Bronchial epithelial cell (primary cell): ENCODE measurements at regions not wholly inside any gene's neighbourhood (a gene's known extent, or its start where the extent isn't known, plus 50 kb on each side); places are given as distances from the start of the nearest gene placed in this dataset.
A peak's percentile ranks its signal among the peaks of the same experiment; 100 is the strongest.

Experiments used
- DNase-seq: peaks from one replicate; pipeline ENCODE4 v3.0.0-alpha.2; 2010; ENCODE audit warnings: low read depth
- FAIRE-seq: peaks from 2 replicates; lab custom pipeline; 2011; peaks lifted over from hg19 to GRCh38; lab: Jason Lieb, UNC
- H3K27me3 ChIP-seq: 2 replicates; pipeline ENCODE4 v1.5.1; 2011; ENCODE audit warnings: low read length; ENCODE audit not compliant: control insufficient read depth, insufficient read depth
- H3K36me3 ChIP-seq: 2 replicates; pipeline ENCODE4 v1.5.1; 2011; ENCODE audit warnings: low read length; ENCODE audit not compliant: control insufficient read depth, insufficient read depth
- H3K4me3 ChIP-seq: 2 replicates; pipeline ENCODE4 v1.5.1; 2011; ENCODE audit warnings: mild to moderate bottlenecking, low read depth, low read length, control low read depth
- TF ChIP-seq, protein P1 (sequence below): IDR thresholded peaks from 2 replicates; pipeline ENCODE4 v1.5.1; 2011; ENCODE audit warnings: mild to moderate bottlenecking, moderate library complexity, low read length, control low read depth, inconsistent platforms; ENCODE audit not compliant: insufficient read depth, severe bottlenecking

DNA sequence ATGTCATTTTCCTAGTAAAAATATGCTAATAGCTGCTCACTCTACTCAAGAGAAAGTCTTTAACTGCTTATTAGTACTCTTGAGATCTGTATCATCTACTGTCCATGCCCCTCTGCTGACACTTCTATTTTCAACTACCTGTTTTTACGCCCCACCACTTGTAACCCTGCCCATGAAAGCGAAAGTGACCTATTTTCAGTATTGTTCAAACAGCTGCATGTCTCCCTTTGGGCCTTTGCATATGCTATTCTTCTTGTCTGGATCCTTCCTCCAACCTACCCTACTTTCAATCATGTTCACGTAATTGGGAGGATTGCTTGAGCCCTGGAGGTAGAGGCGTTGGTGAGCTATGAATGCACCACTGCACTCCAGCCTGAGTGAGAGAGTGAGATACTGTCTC is 1481.3 kb downstream of the GATA3 start:
- Histone ChIP-seq H3K36me3 (no peaks in the 10 kb centered on the region), H3K4me3 (no peak overlapping the region), H3K27me3 (no peaks in the 10 kb centered on the region)
- FAIRE-seq = peak; percentile 28
- no peak for DNase-seq
- TF ChIP-seq, protein P1, sequence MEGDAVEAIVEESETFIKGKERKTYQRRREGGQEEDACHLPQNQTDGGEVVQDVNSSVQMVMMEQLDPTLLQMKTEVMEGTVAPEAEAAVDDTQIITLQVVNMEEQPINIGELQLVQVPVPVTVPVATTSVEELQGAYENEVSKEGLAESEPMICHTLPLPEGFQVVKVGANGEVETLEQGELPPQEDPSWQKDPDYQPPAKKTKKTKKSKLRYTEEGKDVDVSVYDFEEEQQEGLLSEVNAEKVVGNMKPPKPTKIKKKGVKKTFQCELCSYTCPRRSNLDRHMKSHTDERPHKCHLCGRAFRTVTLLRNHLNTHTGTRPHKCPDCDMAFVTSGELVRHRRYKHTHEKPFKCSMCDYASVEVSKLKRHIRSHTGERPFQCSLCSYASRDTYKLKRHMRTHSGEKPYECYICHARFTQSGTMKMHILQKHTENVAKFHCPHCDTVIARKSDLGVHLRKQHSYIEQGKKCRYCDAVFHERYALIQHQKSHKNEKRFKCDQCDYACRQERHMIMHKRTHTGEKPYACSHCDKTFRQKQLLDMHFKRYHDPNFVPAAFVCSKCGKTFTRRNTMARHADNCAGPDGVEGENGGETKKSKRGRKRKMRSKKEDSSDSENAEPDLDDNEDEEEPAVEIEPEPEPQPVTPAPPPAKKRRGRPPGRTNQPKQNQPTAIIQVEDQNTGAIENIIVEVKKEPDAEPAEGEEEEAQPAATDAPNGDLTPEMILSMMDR = no peak

- no peaks in the 10 kb centered on the region for H3K27me3 ChIP-seq
- FAIRE-seq (no peak), DNase-seq (peak; percentile 17)
- no peaks in the 10 kb centered on the region for H3K36me3 ChIP-seq
- no peak overlapping the region for H3K4me3 ChIP-seq
- TF ChIP-seq, protein P1 = no peak
Observed at GRCh38 chr10:9545073-9545472, 1472.6 kb upstream of the CELF2 start.

DNA sequence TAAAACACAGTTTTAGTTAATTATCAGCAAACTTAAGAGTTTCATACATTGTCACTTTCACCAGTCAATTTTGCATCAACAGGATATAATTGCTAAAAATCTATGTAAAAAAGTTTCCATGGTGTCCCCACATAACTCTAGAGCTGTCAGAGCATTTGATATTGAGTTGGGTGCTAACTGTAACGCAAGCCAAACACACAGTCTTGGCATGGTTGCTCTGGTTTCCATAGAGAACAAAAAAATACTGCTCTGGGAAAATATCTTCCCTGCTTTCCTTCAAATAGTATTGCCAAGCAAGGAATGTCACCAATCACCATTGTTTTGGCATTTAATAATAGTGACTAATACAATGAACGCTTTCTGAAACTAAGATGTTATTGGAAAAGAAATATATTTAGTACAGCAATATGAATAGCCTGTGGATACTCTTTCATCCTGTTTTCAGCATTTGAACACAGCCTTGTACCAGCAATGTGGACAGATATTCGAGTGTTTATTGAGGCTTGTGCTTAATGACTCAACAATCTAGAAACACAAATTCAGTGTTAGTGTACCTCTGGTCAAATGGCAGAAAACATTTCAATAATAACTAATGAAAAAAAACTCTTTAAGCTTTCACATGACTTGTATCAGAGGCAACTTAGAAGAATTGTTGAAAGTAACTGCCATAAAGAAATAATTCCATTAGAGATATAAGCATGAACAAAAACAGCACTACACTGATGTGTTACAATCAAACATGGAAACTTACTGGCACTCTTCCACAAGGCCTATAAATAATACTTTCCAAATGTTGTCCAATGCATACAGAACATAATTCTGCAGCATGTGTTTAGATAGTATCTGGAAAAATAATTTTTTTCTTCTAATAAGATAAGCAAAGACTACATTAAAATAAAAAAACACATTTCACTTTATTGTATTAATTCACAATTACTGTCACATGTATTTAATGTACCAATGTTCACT is 1469.5 kb upstream of the CELF2 start:
- no peaks in the 10 kb centered on the region for H3K36me3 ChIP-seq
- no peaks in the 10 kb centered on the region for H3K27me3 ChIP-seq
- no peak overlapping the region for H3K4me3 ChIP-seq
- no peak for DNase-seq
- TF ChIP-seq, protein P1 = no peak
- FAIRE-seq = no peak

DNA sequence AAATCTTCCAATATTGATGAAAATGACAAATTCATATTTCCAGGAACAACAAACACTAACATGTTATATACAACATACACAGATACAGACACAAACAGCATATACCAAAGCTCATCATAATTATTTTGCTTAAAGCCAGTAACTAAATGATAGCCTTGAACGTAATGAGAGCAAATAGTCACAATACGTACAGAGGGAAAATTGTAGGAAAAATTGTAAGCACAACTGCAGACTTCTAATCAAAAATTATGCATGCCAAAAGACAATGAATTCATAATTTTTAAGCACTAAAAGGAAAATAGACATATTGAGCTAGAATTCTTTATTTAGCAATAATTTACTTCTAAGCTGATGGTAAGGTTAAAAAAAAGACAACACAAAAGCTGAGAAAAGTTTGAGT is 1466.9 kb upstream of the CELF2 start:
- DNase-seq (no peak), FAIRE-seq (no peak)
- H3K4me3 ChIP-seq = no peak overlapping the region
- TF ChIP-seq, protein P1 = no peak
- no peaks in the 10 kb centered on the region for H3K27me3 ChIP-seq
- H3K36me3 ChIP-seq = no peaks in the 10 kb centered on the region

DNA sequence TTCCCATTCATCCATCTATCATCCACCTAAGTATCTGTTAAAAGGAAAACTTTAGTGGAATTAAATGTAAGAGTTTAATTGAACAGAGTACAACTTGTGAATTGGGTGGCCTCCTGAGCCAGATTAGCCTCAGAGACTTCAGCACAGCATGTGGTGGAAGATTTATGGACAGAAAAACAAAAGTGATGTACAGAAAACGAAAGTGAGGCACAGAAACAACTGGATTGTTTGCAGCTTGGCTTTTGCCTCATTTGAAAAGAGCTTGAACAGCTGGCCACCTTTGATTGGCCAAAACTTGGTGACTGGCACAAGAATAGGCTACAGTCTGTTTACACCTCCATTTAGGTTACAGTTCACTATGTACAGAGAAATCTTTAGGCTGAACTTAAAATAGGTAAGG is 1463.4 kb upstream of the CELF2 start:
- peak; percentile 73 for FAIRE-seq
- TF ChIP-seq, protein P1 = no peak
- Histone ChIP-seq H3K4me3 (no peak overlapping the region), H3K36me3 (no peaks in the 10 kb centered on the region), H3K27me3 (no peaks in the 10 kb centered on the region)
- DNase-seq = no peak

DNA sequence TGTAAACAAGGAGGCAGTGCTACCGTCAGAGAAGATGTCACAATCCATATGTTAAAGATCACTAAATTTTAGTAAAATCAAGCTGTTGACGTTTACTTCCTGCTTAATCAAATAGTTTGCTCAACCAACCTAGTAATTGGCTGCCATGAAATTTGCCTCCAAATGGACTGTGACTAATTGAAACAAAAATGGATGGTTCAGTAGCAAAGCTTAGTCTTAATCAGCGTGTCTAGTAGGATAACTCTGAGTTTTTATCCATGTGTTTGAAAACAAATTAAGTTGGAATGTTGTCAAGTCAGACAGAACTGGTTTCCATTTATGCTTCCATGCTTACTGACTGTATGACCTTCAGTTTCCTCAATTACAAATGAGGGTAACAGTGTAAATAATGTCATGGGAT is 1456.7 kb upstream of the CELF2 start:
- Histone ChIP-seq H3K27me3 (no peaks in the 10 kb centered on the region), H3K36me3 (no peaks in the 10 kb centered on the region), H3K4me3 (no peak overlapping the region)
- TF ChIP-seq, protein P1 = no peak
- no peak for FAIRE-seq
- DNase-seq = no peak
